Natural killer cell treated with Interleukin-12 subunit alpha and Interleukin-12 subunit beta and Interleukin-15 and Interleukin-18, amount 100 ng/mL, for 72 hours (primary cell): ENCODE measurements at regions not wholly inside any gene's neighbourhood (a gene's known extent, or its start where the extent isn't known, plus 50 kb on each side); places are given as distances from the start of the nearest gene placed in this dataset.
A peak's percentile ranks its signal among the peaks of the same experiment; 100 is the strongest.

ENCODE experiments used
- ATAC-seq, 2 donors: fragments of 150-1000 bp; cut with Tn5 transposase in 1 of 2; sonication (Bioruptor Pico), chemical (Tn5 transposase) in 1 of 2; 2 replicates each; pipeline ENCODE4 v1.10.0; 2021
- DNase-seq: peaks from one replicate; pipeline ENCODE4 v3.0.0; 2022; ENCODE audit warnings: low spot score
- H3K27ac Mint-ChIP-seq, 2 donors: 1 replicate in 1 of 2; 2 replicates in 1 of 2; pipeline ENCODE4 v1.8.0; 2022; ENCODE audit warnings: mixed read lengths in 2 of 2, mild to moderate bottlenecking in 1 of 2, moderate library complexity in 1 of 2
- H3K27me3 Mint-ChIP-seq, 2 donors: 1 replicate in 1 of 2; 2 replicates in 1 of 2; pipeline ENCODE4 v1.8.0; 2022; ENCODE audit warnings: mixed read lengths in 2 of 2
- H3K36me3 Mint-ChIP-seq: one replicate; pipeline ENCODE4 v1.8.0; 2022; ENCODE audit warnings: mixed read lengths
- H3K4me1 Mint-ChIP-seq, 2 donors: 1 replicate in 1 of 2; 2 replicates in 1 of 2; pipeline ENCODE4 v1.8.0; 2022; ENCODE audit warnings: low read depth in 2 of 2, mixed read lengths in 2 of 2, mild to moderate bottlenecking in 1 of 2
- H3K4me3 Mint-ChIP-seq: one replicate; pipeline ENCODE4 v1.8.0; 2022; ENCODE audit warnings: mixed read lengths
- H3K9me3 Mint-ChIP-seq: 2 replicates; pipeline ENCODE4 v1.8.0; 2022; ENCODE audit warnings: mixed read lengths

DNA sequence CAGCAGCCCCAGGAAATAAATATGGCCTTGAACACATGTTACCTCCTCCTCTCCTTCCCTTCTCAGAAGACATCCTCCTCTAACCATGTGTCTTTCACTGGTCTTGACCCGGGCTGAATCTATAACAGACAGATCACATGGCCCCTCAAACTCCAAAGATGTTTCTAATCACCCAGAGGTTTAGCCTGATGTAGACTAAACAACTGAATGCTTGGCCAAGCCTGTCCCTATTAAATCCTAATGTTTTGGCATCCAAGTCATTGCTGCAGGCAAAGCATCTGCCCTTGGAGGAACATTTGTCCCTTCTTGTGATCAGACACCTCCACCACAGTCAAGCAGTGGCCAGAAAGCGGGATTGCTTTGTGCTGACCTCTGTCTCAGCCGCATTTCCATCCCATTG, 65.5 kb downstream of the ANKRD60 start:
- DNase-seq (no peak), ATAC-seq (no peak)
- Mint-ChIP-seq H3K4me3 (no peak overlapping the region), H3K27me3 (peaks cover 6 to 18% of the 10 kb centered on the region in 2 donors), H3K27ac (no peak overlapping the region), H3K4me1 (no peaks in the 10 kb centered on the region), H3K36me3 (no peaks in the 10 kb centered on the region), H3K9me3 (no peaks in the 10 kb centered on the region)

DNA sequence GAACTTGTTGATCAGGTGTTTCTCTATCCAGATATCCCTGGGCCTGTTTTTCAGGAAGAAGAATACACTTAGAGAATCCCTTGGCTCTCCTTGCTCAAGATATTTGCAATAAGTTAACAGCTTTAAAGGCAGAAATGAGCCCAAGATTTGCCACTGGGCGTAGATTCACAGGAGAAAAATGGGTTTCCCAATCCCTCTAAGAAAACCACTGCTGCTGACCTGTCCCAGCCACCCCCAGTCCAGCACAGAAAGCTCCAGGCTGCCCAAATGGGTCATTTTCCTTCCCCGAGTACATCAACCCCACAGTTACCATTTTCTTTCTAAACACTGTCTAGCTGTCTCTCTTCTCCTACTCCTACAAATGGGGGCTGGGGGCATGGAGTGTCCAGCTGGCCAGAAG, 67.3 kb downstream of the ANKRD60 start:
- no peak overlapping the region for H3K27ac Mint-ChIP-seq
- no peak for DNase-seq
- H3K4me1 Mint-ChIP-seq, result no peaks in the 10 kb centered on the region
- H3K4me3 Mint-ChIP-seq, result no peak overlapping the region
- no peaks in the 10 kb centered on the region for H3K36me3 Mint-ChIP-seq
- peaks cover 4 to 12% of the 10 kb centered on the region in 2 donors for H3K27me3 Mint-ChIP-seq
- no peaks in the 10 kb centered on the region for H3K9me3 Mint-ChIP-seq
- ATAC-seq, result no peak

DNA sequence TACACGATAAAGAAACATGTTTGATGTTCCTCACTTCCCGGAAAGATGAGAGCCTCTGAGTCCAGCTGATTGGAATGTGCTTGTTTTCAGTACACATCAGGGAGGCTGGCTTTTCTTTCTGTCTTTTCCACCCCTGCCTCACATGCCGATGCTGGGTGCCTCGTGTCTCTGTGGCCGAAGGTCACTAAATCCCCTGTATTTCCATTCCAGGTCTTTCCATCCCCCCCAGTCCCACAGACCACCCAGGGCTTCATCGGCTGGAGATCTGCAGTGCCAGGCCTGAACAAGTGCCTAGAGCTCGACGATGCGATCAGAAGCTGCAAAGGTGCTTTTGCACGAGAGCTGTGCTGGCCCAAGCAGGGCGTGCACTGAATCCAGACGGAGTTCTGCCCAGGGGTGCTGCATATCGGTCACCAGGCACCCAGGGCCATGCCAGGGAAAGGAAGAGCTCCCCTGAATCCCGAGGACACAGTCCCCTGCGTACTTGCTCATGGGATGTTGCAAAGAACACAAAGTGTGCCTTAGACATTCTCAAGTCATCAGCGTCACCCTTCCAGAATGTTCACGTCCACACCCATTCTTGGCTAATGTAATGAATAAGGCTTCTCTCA, 67.9 kb downstream of the ANKRD60 start:
- Mint-ChIP-seq H3K27ac (no peak overlapping the region), H3K9me3 (no peaks in the 10 kb centered on the region), H3K36me3 (no peaks in the 10 kb centered on the region), H3K4me1 (no peaks in the 10 kb centered on the region), H3K27me3 (peaks cover 7 to 11% of the 10 kb centered on the region in 2 donors), H3K4me3 (no peak overlapping the region)
- ATAC-seq (no peak), DNase-seq (no peak)

DNA sequence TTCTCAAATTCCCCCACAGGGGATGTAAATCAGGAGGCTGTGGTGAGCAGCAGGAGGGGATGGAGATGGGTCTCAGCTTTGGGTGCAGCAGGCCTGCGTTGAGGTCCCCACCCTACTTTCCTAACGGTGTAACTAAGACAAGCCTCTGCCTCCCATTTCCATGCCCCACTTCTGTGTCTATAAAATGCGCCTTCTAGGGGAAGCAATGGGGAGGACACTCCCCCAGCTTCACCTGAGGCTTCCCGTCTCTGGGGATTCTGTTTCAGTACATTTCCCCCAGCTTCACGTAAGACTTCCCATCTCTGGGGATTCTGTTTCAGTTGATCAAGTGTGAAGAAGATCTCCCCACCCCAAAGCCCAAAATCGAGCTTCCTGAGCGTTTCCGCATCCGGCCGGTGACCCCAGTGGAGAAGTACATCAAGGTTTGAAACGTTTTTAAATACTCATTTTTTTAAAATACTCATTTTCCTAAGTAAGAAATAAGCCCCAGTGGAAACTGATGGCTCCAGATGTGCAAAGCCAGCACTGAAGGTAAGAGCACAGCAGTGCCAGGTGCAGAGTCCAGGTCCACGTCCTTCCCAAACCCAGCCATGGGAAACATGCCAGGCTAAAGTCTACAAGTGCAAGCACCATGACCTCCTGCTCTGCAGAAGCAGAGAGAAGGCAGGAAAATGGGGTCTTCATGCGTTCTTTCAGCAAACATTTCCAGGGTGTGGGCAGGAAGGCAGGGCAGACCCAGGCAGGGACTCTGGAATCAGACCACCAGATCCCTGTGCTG, 73.1 kb downstream of the ANKRD60 start:
- no peak for DNase-seq
- Mint-ChIP-seq H3K27me3 (peaks cover 17 to 22% of the 10 kb centered on the region in 2 donors), H3K4me1 (no peaks in the 10 kb centered on the region), H3K36me3 (no peaks in the 10 kb centered on the region), H3K9me3 (no peaks in the 10 kb centered on the region), H3K4me3 (no peak overlapping the region), H3K27ac (no peak overlapping the region)
- ATAC-seq, result no peak

DNA sequence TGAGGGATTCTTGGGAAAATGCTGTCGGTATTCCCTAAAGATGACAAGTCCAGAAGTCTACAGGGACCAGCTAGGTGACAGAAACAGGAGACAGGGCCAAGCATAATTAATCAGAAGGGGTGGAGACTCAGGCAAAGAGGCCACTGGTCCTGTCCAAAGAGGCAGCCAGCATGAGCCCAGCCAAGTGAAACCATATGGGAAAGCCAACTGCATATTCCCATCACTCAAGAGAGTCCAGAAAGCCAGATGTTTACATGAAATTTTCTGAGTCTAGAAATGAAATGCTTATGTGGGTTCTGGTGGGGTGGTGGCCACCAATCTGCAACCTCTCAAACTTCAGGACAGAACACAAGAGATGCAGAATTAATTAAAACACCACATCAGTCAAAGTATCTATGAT, 74.3 kb downstream of the ANKRD60 start:
- ATAC-seq (no peak), DNase-seq (no peak)
- no peaks in the 10 kb centered on the region for H3K4me1 Mint-ChIP-seq
- H3K27ac Mint-ChIP-seq, result no peak overlapping the region
- H3K36me3 Mint-ChIP-seq, result no peaks in the 10 kb centered on the region
- H3K27me3 Mint-ChIP-seq, result peaks cover 22 to 31% of the 10 kb centered on the region in 2 donors
- no peak overlapping the region for H3K4me3 Mint-ChIP-seq
- no peaks in the 10 kb centered on the region for H3K9me3 Mint-ChIP-seq

DNA sequence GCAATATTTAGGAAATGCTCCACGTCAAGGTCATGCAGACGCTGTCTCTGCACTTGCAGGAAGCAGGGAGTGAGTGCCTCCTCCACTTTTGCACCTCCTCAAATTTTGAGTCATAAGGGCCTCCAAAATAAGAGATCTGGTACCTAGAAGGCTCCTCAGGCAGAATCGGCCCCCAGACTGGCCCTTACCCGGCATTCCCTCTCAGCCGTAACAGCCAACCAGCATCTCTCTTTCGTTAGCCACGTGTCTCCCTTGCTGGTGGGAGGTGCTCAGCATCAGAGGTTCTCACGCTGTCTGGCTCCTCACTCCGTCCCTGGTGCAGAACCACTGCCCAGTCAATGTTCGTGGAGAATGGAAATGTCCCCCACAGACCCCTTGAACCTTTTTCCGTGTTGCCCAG, 75.3 kb downstream of the ANKRD60 start:
- H3K27me3 Mint-ChIP-seq, result peaks cover 31 to 39% of the 10 kb centered on the region in 2 donors
- no peak overlapping the region for H3K4me3 Mint-ChIP-seq
- no peak overlapping the region for H3K27ac Mint-ChIP-seq
- no peaks in the 10 kb centered on the region for H3K36me3 Mint-ChIP-seq
- DNase-seq (no peak), ATAC-seq (no peak)
- no peaks in the 10 kb centered on the region for H3K9me3 Mint-ChIP-seq
- H3K4me1 Mint-ChIP-seq, result no peaks in the 10 kb centered on the region

DNA sequence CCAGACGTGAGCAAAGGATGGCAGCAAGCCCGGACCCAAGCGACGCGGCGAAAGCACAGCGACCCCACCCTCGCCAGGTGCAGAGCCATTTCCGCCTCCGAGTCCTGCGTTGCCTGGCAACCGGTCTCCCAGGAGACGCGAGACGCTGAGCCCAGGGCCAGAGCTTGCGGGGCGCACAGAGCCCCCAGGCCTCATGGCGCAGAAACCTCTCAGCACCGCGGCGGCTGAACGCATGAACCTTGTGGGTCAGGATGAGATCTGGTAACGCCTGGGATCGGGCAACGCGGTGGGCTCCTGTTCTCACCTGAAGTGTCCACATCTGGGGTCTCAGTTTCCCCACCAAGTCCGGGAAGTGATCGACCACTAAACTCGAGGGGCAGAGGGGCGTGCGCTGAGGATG, 77.7 kb downstream of the ANKRD60 start:
- peaks cover 40 to 46% of the 10 kb centered on the region in 2 donors for H3K27me3 Mint-ChIP-seq
- H3K9me3 Mint-ChIP-seq, result no peaks in the 10 kb centered on the region
- DNase-seq (no peak), ATAC-seq (no peak)
- no peaks in the 10 kb centered on the region for H3K36me3 Mint-ChIP-seq
- H3K4me1 Mint-ChIP-seq, result no peaks in the 10 kb centered on the region
- no peak overlapping the region for H3K27ac Mint-ChIP-seq
- no peak overlapping the region for H3K4me3 Mint-ChIP-seq

DNA sequence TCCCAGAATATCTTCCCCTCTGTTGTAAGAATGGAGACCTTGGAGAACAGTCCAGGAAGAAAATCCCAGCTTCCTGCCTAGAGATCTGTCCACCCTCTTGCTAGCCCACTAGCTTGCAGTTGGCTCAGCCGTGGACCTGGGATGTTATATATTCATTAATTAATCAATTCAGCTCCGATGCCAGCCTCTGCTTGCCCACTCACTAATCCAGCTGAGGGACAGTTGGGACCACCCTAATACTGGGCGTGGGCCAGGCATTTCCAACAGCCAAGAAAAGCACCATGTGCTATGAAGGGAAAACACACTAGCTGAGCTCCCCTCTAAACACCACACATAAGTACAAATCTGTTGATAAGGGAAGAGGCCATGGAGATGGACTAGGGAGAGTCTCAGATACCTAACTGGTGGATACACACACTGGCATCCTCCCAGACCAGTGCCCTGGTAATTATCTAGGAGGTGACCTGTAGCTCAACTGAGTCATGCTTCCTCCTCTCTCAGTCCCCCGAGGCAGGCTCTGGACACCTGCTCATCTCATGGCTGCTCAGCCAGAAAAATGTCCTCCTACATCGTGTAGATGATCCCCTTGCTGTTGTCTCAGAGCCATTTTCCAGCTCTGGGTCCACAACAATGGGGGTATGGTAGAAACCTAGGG, 78.9 kb downstream of the ANKRD60 start:
- Mint-ChIP-seq H3K27ac (no peak overlapping the region), H3K4me1 (no peaks in the 10 kb centered on the region), H3K27me3 (peaks cover 40 to 47% of the 10 kb centered on the region in 2 donors), H3K36me3 (no peaks in the 10 kb centered on the region), H3K4me3 (no peak overlapping the region), H3K9me3 (no peaks in the 10 kb centered on the region)
- ATAC-seq (no peak), DNase-seq (no peak)

DNA sequence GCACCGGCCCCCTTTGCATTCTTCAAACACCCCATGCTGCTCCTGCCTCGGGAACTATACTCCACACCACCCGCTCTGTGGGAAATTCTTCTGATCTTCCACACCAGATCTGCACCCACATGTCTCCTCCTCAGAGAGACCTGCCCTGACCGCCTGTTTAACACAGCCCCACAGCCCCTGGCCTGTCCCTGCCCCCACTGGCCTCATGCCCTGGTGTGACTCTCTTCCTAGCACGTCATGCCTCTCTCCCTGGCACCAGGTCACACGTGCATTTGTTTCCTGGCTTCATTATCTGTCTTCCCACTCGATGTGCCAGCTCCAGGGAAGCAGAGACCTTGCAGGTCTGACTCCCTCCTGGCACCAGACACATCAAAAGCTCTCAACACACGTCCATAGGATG, 79.6 kb downstream of the ANKRD60 start:
- Mint-ChIP-seq H3K27me3 (peaks cover 35 to 45% of the 10 kb centered on the region in 2 donors), H3K27ac (no peak overlapping the region), H3K4me3 (no peak overlapping the region)

DNA sequence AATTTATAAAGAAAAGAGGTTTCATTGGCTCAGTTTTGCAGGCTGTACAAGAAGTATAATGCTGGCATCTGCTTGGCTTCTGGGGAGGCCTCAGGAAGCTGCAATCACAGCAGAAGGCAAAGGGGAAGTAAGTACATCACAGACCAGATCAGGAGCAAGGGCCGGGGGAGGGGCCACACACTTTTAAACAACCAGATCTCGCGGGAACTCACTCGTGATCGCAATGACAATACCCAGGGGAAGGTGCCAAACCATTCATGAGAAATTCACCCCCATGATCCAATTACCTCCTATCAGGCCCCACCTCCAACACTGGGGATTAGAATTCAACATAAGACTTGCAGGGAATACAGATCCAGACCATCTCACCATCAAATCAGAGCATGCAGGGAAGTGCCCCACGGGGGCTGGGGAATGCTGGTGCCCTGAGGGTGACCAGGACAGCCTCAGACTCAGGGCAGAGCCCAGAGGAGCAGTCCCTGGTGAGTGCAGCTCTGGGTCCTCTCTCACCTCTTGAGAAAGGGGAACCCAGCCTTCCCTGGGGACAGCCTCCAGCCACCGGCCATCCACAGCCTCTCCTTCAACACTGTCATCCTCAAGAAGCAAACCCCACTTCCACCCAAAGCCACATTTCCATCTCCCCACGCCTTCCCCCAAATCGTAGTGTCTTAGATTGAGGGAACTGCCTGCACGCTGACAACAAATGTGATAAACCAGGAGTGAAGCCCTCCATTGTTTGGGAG, 80.7 kb downstream of the ANKRD60 start:
- H3K4me3 Mint-ChIP-seq, result no peak overlapping the region
- no peak overlapping the region for H3K27ac Mint-ChIP-seq
- peaks cover 31 to 40% of the 10 kb centered on the region in 2 donors for H3K27me3 Mint-ChIP-seq

More for the DNA sequence above, 79.6 kb downstream of the ANKRD60 start:
- DNase-seq, result peak; percentile 31
- Mint-ChIP-seq H3K4me1 (no peaks in the 10 kb centered on the region), H3K9me3 (no peaks in the 10 kb centered on the region), H3K36me3 (no peaks in the 10 kb centered on the region)
- ATAC-seq, result no peak

DNA sequence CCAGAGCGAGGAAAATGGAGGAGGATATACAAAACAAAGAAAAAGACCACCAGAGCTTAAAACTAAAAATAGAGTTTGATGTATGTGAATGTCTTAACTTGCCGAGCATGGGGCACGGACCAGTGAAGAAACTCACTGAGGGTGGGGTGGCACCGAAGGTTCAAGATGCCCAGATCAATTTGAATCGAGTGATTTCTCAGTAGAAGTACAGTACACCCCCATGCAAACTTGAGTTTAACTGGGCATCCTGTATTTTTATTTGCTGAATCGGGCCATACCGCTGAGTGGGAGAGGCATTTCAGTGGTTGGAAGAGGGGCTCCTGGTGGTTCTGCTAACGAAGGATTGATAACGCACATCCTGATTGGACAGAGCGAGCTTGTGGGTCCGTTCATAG, 81.7 kb downstream of the ANKRD60 start:
- no peaks in the 10 kb centered on the region for H3K36me3 Mint-ChIP-seq
- no peak overlapping the region for H3K4me3 Mint-ChIP-seq
- ATAC-seq (no peak), DNase-seq (no peak)
- peaks cover 23 to 34% of the 10 kb centered on the region in 2 donors for H3K27me3 Mint-ChIP-seq
- no peaks in the 10 kb centered on the region for H3K9me3 Mint-ChIP-seq
- H3K27ac Mint-ChIP-seq, result no peak overlapping the region
- no peaks in the 10 kb centered on the region for H3K4me1 Mint-ChIP-seq

More for the DNA sequence above, 80.7 kb downstream of the ANKRD60 start:
- Mint-ChIP-seq H3K36me3 (no peaks in the 10 kb centered on the region), H3K9me3 (no peaks in the 10 kb centered on the region), H3K4me1 (no peaks in the 10 kb centered on the region)
- ATAC-seq, result no peak
- peak; percentile 49 for DNase-seq

DNA sequence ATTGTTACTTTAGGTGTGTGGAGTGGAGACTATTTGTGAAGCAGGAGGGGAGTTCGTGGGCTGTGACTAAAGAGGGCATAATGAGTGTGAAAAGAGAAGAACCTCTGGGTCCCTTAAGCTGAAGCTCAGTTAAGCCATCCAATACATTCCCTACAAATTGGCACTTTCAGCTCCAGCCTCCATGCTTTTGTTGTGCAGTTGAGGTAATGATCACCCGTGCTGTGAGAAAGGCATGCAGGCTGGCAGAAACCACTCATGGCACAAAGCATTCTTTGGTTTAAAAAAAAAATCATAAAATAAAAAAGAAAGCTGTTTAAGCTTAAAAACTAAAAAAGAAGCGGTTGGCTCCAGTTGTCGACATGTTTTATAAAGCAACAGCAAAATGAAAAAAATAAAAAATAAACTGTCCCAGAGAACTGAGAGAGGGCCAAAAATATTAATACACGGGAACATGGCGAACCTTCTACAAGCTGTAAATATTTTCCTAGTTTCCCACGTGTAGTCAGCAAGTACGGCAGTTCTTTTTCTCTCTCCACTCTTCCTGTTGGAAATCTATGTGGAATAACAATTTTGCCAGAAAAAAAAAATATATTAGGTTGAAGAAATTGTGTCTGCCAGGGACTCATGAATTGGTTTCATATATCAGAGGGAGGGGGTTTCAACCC, 82.2 kb downstream of the ANKRD60 start:
- ATAC-seq (no peak), DNase-seq (no peak)
- Mint-ChIP-seq H3K9me3 (no peaks in the 10 kb centered on the region), H3K4me1 (no peaks in the 10 kb centered on the region), H3K27ac (no peak overlapping the region), H3K4me3 (no peak overlapping the region), H3K36me3 (no peaks in the 10 kb centered on the region), H3K27me3 (peaks cover 23 to 34% of the 10 kb centered on the region in 2 donors)

DNA sequence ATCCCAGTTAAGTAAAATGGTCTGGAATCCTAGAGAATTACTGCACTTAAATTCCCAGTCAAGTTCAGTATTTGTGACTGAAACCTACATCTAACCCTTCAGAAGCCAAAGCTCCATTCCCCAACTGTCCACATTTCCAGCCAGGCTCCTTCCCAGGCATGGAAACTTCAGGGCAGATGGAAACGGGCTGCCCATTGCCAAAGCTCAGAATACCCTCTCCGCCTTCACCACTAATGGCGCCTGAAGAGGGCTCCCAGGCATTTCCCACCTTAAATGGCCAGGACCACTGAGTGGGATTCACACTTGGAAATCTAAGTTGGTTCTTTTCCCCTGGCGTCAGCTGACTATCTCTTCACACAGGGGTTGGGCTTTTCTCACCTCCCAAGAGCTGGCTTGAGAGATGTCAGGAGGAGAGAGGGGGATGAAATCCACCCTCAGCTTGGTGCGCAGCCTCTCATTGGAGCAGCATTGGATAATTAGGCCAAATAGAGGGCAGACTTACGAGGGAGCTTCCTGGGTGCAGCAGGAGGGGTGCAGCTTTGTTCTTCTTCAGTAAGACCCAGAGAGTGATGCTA, 82.9 kb downstream of the ANKRD60 start:
- no peaks in the 10 kb centered on the region for H3K36me3 Mint-ChIP-seq
- no peaks in the 10 kb centered on the region for H3K9me3 Mint-ChIP-seq
- no peaks in the 10 kb centered on the region for H3K4me1 Mint-ChIP-seq
- H3K27me3 Mint-ChIP-seq, result peaks cover 23 to 30% of the 10 kb centered on the region in 2 donors
- H3K4me3 Mint-ChIP-seq, result no peak overlapping the region
- no peak overlapping the region for H3K27ac Mint-ChIP-seq
- DNase-seq (peak; percentile 31), ATAC-seq (no peak)
